ENCODE measurements at regions not wholly inside any gene's neighbourhood (a gene's known extent, or its start where the extent isn't known, plus 50 kb on each side); places are given as distances from the start of the nearest gene placed in this dataset.

GRCh38 chr18:6486313-6486712 lies 71.6 kb upstream of the L3MBTL4 start:
- no peak for DNase-seq (ENCODE audit: low read depth)
- TF ChIP-seq, protein P1, sequence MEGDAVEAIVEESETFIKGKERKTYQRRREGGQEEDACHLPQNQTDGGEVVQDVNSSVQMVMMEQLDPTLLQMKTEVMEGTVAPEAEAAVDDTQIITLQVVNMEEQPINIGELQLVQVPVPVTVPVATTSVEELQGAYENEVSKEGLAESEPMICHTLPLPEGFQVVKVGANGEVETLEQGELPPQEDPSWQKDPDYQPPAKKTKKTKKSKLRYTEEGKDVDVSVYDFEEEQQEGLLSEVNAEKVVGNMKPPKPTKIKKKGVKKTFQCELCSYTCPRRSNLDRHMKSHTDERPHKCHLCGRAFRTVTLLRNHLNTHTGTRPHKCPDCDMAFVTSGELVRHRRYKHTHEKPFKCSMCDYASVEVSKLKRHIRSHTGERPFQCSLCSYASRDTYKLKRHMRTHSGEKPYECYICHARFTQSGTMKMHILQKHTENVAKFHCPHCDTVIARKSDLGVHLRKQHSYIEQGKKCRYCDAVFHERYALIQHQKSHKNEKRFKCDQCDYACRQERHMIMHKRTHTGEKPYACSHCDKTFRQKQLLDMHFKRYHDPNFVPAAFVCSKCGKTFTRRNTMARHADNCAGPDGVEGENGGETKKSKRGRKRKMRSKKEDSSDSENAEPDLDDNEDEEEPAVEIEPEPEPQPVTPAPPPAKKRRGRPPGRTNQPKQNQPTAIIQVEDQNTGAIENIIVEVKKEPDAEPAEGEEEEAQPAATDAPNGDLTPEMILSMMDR (IDR thresholded peaks at IDR 0.05; ENCODE audit: control insufficient read depth, extremely low read depth, insufficient read depth) = no peak
- H3K4me3 ChIP-seq (ENCODE audit: low read depth, low read length) = no peak overlapping the region

DNA sequence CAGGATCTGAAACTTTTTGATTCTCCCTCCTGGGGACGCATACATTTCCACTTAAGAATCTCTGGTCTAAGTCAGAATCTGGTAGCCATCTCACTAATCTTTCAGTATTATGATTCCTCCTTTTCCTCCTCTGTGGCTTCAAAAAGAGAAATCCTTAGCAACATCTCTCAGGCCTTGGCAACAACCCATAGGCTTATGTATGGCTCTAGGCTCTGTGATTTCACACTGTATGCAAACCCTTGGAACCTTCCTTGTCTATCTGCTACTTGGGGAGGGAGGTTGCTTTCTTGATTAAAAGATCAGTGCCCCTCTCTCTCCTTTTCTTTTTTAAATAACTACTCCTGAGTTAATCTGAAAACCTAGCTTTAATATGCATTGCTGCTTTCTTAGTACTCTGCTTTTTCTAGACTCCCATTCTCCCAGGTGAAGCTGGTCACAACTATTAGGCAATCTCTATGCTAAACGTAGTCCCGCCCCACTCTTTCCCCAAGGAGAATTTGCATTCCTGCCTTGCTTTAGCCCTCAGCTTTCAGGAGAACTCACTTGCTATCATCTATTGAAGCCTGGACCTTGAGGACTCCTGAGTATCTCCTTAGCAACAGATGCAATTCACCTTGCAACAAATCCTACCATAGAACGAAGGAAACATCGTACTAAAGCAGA lies 72.2 kb upstream of the L3MBTL4 start:
- TF ChIP-seq, protein P1 (IDR thresholded peaks at IDR 0.05; ENCODE audit: control insufficient read depth, extremely low read depth, insufficient read depth) = no peak
- no peak overlapping the region for H3K4me3 ChIP-seq (ENCODE audit: low read depth, low read length)
- DNase-seq (ENCODE audit: low read depth) = no peak

GRCh38 chr18:6487968-6488367 lies 73.3 kb upstream of the L3MBTL4 start:
- TF ChIP-seq, protein P1 (IDR thresholded peaks at IDR 0.05; ENCODE audit: control insufficient read depth, extremely low read depth, insufficient read depth) = no peak
- DNase-seq (ENCODE audit: low read depth) = no peak
- H3K4me3 ChIP-seq (ENCODE audit: low read depth, low read length) = no peak overlapping the region

DNA sequence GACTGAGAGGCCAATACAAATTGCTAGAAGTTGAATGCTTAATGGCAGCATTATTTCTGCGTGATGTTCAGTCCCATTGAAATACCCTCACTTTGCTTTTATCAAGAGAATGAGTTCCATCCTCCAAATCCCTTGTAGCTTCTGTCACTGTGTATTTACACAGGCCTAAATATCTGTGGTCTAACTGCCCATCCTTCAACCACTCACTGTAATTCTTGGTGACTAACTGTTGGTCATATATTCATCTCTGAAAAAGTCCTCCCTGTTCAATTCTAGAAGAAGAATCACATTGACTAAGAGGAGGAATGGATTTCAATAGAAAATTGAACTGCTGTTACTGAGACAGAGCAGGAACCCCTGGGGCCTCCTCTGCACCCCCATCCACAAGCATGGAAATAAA lies 74.2 kb upstream of the L3MBTL4 start:
- DNase-seq (ENCODE audit: low read depth) = no peak
- TF ChIP-seq, protein P1 (IDR thresholded peaks at IDR 0.05; ENCODE audit: control insufficient read depth, extremely low read depth, insufficient read depth) = no peak
- no peak overlapping the region for H3K4me3 ChIP-seq (ENCODE audit: low read depth, low read length)

DNA sequence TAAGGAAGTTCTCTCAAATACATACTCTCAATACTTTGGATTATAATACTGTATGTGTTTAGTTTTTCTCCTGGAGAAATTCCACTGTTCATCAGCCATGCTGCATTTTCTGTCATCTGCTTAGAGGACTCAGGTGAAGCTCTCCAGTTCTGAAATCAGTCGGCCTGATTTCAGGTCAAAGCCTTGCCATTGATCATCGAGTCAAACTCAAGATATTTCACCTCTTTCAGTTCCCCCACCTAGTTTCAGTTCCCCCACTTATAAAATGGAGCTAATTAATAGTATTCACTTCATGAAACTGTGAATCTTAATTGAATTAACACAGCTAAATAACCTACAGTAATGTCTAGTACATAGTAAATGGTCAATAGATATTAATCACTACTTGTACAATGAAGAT lies 75.3 kb upstream of the L3MBTL4 start:
- DNase-seq (ENCODE audit: low read depth) = no peak
- no peak overlapping the region for H3K4me3 ChIP-seq (ENCODE audit: low read depth, low read length)
- TF ChIP-seq, protein P1 (IDR thresholded peaks at IDR 0.05; ENCODE audit: control insufficient read depth, extremely low read depth, insufficient read depth) = no peak

- no peak for DNase-seq (ENCODE audit: low read depth)
- no peak overlapping the region for H3K4me3 ChIP-seq (ENCODE audit: low read depth, low read length)
- TF ChIP-seq, protein P1 (IDR thresholded peaks at IDR 0.05; ENCODE audit: control insufficient read depth, extremely low read depth, insufficient read depth) = no peak
Measured at GRCh38 chr18:6493194-6493593, 78.5 kb upstream of the L3MBTL4 start.

- no peak for DNase-seq (ENCODE audit: low read depth)
- TF ChIP-seq, protein P1 (IDR thresholded peaks at IDR 0.05; ENCODE audit: control insufficient read depth, extremely low read depth, insufficient read depth) = no peak
Measured at GRCh38 chr18:6495536-6495935, 80.8 kb upstream of the L3MBTL4 start.

More at GRCh38 chr18:6495536-6495935, 80.8 kb upstream of the L3MBTL4 start:
- H3K4me3 ChIP-seq (ENCODE audit: low read depth, low read length) = no peak overlapping the region
